ENCODE measurements at regions not wholly inside any gene's neighbourhood (a gene's known extent, or its start where the extent isn't known, plus 50 kb on each side); places are given as distances from the start of the nearest gene placed in this dataset.

DNA sequence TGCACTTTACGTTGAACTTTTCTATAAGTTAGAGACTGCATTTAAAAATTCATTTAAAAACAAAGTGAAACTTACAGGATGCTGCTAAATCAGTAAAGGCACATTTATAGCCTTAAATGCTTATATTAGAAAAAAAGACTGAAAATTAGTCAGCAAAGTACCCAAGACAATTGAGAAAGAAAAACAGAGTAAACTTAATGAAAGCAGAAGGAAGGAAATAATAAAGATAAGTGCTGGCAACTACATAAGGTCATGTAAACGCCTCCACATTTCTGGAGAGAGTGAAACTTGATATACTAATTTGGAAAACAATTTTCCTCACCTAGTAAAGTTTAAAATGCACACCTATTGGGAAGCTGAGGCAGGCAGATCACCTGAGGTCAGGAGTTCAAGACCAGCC is 58.2 kb upstream of the ACAN start:
- TF ChIP-seq CEBPB (IDR thresholded peaks at IDR 0.05; ENCODE audit: low read depth, low read length) (no peak), POLR2A (IDR thresholded peaks at IDR 0.05; ENCODE audit: low read depth, low read length) (no peak), BHLHE40 (IDR thresholded peaks at IDR 0.05; ENCODE audit: low read depth, low read length) (no peak)
- TF ChIP-seq, protein P1, sequence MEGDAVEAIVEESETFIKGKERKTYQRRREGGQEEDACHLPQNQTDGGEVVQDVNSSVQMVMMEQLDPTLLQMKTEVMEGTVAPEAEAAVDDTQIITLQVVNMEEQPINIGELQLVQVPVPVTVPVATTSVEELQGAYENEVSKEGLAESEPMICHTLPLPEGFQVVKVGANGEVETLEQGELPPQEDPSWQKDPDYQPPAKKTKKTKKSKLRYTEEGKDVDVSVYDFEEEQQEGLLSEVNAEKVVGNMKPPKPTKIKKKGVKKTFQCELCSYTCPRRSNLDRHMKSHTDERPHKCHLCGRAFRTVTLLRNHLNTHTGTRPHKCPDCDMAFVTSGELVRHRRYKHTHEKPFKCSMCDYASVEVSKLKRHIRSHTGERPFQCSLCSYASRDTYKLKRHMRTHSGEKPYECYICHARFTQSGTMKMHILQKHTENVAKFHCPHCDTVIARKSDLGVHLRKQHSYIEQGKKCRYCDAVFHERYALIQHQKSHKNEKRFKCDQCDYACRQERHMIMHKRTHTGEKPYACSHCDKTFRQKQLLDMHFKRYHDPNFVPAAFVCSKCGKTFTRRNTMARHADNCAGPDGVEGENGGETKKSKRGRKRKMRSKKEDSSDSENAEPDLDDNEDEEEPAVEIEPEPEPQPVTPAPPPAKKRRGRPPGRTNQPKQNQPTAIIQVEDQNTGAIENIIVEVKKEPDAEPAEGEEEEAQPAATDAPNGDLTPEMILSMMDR (conservative IDR thresholded peaks at IDR 0.05; ENCODE audit: low read depth, low read length) = no peak
- TF ChIP-seq, protein P2, sequence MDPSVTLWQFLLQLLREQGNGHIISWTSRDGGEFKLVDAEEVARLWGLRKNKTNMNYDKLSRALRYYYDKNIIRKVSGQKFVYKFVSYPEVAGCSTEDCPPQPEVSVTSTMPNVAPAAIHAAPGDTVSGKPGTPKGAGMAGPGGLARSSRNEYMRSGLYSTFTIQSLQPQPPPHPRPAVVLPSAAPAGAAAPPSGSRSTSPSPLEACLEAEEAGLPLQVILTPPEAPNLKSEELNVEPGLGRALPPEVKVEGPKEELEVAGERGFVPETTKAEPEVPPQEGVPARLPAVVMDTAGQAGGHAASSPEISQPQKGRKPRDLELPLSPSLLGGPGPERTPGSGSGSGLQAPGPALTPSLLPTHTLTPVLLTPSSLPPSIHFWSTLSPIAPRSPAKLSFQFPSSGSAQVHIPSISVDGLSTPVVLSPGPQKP (IDR thresholded peaks at IDR 0.05; ENCODE audit: borderline replicate concordance, low read depth, low read length) = no peak

All from IMR-90 (cell line).